ENCODE measurements at regions not wholly inside any gene's neighbourhood (a gene's known extent, or its start where the extent isn't known, plus 50 kb on each side); places are given as distances from the start of the nearest gene placed in this dataset.

DNA sequence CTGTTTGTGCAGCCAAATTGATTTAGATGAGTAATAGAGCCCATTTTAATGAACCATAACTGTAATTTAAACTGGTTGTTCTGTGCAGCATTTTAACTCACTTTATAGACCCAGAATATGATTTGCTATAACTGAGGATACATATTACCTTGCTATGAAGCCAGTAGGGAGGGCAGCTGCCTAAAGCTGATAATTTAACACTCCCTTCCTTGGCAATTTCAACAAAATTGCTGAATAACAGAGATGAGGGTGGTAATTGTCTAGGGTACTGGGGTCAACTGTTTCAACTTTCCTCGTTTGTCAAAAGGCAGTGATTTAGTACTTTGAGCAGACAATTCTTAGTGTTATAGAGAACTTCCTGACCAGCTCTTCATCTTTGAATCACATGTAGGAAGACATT, 304.9 kb upstream of the POU1F1 start:
- H4K5ac ChIP-seq (ENCODE audit: low read depth, low read length): no peak overlapping the region
- ATAC-seq (ENCODE audit: low read depth): no peak

More for the DNA sequence above, 304.9 kb upstream of the POU1F1 start:
- Histone ChIP-seq H2BK20ac (ENCODE audit: low read depth, low read length) (no peak overlapping the region), H3K79me1 (ENCODE audit: low read depth in 1 of 2, low read length in 2 of 2) (no peaks in the 10 kb centered on the region), H3K14ac (replicated peaks; ENCODE audit: low read depth, low read length) (no peak overlapping the region), H3K18ac (ENCODE audit: low read depth, low read length) (no peak overlapping the region), H4K20me1 (ENCODE audit: insufficient read depth, low read length) (no peaks in the 10 kb centered on the region), H3K56ac (ENCODE audit: extremely low read depth, insufficient read depth, low read length) (no peak overlapping the region), H2BK5ac (ENCODE audit: low read depth, low read length, poor library complexity, severe bottlenecking) (no peak overlapping the region), H3K4ac (ENCODE audit: low read depth, low read length) (no peak overlapping the region), H3K4me1 (ENCODE audit: control insufficient read depth, insufficient read depth, low read length) (no peaks in the 10 kb centered on the region), H2AFZ (replicated peaks; ENCODE audit: low read length, poor library complexity) (no peak overlapping the region), H4K8ac (ENCODE audit: low read depth in 2 of 2, low read length in 2 of 2) (no peak overlapping the region), H2BK15ac (ENCODE audit: low read depth, low read length) (no peak overlapping the region), H2AK9ac (replicated peaks; ENCODE audit: low read depth, low read length, poor library complexity) (no peak overlapping the region), H3K36me3 (ENCODE audit: control insufficient read depth, insufficient read depth, low read length) (no peaks in the 10 kb centered on the region), H2AK5ac (ENCODE audit: low read depth, low read length) (no peak overlapping the region), H3K9me3 (ENCODE audit: control insufficient read depth, insufficient read depth, low read length) (peaks cover 2% of the 10 kb centered on the region; the same call in 1 of the 2 replicates), H3K9ac (ENCODE audit: low read depth, low read length) (no peak overlapping the region), H2BK120ac (ENCODE audit: low read depth, low read length) (no peak overlapping the region), H3K4me3 (ENCODE audit: insufficient read depth, low read depth, low read length) (no peak overlapping the region), H4K91ac (ENCODE audit: insufficient read depth, low read depth, low read length) (no peak overlapping the region), H3K9me1 (ENCODE audit: insufficient read depth, low read length) (no peaks in the 10 kb centered on the region), H3K27me3 (ENCODE audit: control insufficient read depth, insufficient read depth, low read length) (no peaks in the 10 kb centered on the region), H3K4me2 (ENCODE audit: low read depth, low read length) (no peak overlapping the region), H3K27ac (ENCODE audit: insufficient read depth, low read length) (no peak overlapping the region), H3K23ac (ENCODE audit: low read depth, low read length) (no peak overlapping the region)
- TF ChIP-seq RAD21 (IDR thresholded peaks at IDR 0.05; ENCODE audit: low read length) (no peak), SMC3 (IDR thresholded peaks at IDR 0.05; ENCODE audit: low read depth, low read length) (no peak)
- no CpG with 5 or more reads among the region's 1 CpG for WGBS, 2 experiments (ENCODE audit: extremely low coverage in 2 of 2, insufficient read length in 1 of 2)
- dilution Hi-C loops (cut with HindIII; ENCODE audit: low sequenced_read_pairs, unreplicated experiment): no loop called here
- CTCF ChIA-PET: no interaction called here
- POLR2A ChIA-PET (ENCODE audit: unreplicated experiment): no interaction called here
- intact Hi-C loops (cut with micrococcal nuclease): no loop called here
- in situ Hi-C loops (cut with MboI; ENCODE audit: low sequenced_read_pairs): no loop called here
- BruUV-seq (replicated peaks): no TSS peak
- DNase-seq: no peak

All from IMR-90 (cell line).